ENCODE measurements at regions not wholly inside any gene's neighbourhood (a gene's known extent, or its start where the extent isn't known, plus 50 kb on each side); places are given as distances from the start of the nearest gene placed in this dataset.

DNA sequence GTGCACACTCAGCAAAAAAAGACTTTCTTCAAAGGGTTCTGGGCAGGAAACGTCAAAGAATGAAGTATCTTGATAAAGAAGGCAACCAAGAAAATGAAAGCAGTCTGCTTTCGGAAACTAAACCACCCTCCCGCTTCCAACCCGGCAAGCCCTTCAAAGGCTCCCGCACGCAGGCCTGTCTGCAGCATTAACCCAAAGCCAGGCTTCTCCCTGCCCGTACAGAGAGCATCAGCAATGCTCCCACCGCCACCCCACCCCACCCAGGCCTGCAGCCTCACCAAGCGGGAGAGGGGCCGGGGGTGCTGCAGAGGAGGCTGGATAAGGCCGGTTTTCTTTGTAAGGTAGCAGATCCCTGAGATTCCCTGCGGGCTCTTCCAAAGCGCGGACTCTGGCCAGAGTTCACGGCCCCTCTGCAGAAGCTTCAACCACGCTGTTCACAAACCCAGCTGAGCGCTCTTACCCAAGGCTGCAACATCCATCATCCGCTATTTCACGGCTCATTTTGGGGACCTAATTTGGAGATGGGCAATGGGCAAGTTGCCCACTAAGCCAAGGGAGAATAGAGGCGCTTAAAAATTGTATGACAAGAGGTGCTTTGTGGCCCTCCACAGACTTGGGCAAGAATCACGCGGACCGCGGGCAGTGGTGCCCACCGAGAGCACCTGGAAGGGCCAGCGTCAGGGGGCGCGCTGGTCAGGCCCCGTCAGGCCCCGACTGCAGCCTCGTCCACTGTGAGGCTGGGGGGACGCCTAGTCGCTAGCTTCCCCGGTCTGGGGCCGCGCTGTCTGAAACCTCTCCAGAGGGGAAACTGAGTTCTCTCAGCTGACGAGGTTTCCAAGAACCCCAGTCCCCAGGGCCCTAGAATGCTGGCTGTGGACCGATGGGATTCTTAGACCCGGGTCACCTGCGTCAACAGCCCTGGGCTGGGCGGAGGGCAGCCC is 225.4 kb upstream of the ID2 start:
- no peak for DNase-seq

DNA sequence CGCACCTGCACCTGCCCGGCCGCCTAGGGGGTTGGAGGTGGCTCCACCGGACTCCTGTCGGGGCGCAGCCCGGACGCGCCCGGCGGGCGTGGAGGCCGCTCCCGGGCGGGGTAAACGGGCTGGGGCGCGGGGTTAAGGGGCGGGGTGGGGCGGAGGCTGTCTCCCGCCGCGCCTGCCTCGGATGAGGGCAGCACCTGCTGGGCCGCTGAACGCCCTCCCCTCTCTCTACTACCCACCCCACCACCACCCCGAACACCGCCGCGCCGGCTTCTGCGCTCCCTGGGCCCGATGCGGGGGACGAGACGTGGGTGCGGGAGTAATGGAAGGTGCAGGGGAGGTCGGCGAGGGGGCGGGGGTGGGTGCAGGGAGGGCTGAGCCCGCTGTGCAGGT is 224.8 kb upstream of the ID2 start:
- no peak for DNase-seq

DNA sequence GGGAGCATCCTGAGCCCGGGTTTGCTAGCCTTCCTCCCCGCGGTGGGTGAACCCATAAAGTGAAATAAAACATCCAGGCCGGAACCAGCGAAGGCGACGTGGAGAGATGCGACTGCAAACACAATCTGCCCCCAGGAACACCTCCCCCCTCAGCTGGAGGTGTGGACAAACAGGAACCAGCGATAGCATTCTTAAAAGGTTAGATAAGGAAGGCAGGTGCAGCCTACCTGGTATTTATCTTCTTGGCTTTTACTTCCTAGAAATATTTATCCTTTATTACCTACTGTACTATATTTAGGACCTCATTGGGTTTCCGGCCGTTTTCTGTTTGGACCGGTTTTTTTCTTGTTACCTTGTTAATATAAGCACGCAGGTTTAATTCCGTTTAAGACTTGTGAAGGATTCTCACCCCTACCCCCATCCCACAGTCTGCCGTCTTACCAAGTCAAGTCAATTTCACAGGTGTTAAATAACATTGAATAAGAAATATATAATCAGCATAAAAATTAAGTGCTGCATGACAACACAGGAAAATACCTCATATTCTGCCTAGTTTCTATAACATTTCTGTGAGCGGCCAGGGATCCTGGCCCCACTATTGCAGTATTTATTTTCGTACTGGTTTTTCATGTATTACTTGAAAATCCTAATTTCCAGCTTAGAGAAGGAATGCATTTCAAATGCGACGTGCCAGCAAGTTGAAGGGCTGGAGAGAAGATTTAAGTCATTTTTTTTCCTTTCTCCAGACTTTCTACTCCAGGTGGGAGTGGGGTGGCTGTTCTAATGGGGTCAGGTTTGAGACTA is 224.0 kb upstream of the ID2 start:
- no peak for DNase-seq

DNA sequence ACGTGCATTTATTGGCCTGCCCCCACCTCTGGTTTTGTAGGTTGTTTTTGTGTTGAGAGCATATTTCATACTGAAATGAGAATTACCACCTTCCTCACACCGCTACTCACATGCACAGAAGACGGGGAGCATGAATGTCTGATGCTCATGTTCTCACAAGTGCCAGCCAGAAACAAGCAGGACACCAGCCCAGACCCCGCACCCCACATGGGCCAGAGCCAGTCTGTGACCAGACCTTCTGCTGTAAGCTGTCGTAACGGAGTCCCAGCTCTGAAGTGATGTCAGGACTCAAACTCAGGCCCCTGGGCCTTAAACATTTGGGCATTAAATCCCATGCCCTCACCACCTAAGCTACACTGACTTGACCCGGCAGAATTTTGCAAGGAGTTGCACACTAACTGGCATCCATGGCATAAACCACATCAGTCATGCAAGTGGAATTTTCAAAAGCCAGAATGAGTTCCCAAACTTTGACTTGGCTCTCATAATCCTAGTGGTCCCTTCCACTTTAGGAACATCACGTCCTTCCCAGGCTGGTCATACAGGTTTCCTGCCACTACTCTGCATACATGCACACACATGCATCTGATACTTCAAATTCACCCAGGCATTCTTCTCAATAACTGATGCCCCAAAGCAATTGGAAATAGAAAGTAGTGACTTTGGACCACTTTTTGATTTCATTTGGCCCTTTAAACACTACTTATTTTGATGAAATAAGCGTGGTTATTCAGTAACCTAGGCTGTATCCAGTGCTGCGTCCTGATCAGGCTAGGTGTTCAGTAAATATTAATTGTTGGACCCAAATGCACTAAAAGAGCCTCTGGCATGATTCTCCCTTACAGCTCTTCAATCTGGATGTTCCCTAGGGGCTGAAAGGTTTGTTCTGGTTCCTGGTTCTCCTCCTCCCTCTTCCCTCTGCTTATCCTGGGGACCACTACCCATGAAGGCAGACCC is 223.1 kb upstream of the ID2 start:
- no peak for DNase-seq

DNA sequence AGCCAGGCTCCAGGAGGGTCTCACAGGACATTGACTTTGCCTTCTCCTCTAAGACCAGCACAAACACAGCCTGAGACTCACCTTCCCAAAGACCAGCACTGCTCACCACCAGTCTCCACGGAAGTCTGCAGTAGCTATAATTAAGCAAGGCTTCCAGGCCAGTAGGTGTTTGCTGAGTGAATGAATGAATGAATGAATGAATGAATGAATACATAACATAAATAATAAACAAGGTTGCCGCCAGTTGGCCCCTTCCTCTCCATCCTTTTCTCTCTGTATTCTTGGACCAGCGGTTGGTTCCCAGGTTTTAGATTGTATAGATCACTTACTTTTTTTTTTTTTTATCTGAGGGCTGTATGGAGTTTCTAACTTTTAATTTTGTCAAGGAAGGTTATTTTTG is 222.4 kb upstream of the ID2 start:
- DNase-seq, result no peak

DNA sequence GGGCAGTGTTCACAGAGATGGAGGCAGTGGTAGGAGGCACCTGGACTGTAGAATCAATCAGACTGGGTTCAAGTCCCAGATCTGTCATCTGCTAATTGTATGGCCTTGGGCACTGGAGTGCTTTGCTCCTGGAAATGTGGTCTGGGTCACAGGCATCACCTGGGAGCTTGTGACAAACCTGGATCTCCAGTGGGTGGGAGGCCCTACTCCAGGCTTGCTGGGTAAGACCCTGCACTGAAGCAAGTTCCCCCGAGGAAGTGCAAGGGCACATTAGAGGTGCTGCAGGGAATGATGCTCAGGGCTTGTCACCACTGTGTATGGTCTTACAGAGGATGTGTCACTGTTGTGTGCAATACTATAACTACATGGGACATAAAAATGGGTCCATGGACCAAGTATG is 220.5 kb upstream of the ID2 start:
- DNase-seq, result no peak

DNA sequence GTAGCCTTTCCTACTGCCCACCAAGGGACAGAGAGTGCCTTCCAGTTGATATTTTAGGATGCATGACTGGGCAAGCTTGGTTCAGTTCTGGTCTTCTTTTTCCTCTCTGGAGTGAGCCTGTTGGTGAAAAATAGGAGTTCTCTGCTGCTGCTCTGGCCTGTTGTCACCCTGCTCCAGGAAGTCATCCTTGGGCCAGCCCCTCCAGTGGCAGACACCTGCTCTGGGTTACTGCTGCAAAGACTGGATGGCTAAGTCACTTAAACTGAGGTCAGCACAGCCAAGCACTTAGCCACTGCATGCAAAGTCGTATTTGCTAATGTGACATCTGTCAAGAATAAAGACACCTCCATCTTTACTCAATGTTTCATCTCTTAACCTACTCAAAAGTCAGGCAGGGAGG is 219.6 kb upstream of the ID2 start:
- no peak for DNase-seq

DNA sequence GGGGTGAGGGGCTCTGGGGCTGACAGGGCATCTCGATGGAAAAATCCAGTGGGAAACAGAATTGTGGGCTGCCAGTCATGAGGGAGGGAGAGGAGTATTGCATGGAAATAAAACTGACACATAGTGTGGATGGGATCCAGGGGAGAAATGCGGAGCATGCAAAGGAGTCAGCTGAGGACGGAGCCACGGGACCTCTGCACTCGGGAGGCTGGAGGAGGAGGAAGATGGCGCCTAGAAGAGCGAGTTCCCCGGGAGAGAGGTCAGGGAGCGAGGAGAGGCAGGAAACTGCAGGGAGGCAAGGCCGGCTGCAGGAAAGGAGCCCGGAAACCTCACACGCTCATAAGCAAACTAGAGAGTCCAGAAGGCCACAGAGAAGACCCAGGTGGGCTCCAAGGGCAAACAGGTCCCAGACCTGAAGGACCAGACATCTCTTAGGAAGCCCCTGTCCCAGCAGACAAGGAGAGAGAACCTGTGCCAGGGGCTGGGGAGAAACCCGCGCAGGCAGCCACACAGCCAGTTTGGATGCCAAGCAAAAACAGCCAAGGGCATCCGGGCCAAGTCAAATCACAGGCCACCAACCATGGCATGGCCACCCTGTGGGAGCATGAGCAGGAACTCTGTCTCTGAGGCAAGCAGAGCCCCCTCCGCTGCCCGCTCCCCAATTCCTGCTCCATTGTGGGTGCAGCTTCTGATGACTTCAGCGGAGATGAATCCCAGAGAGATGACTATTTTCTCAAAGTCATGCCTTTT is 218.8 kb upstream of the ID2 start:
- DNase-seq, result no peak

DNA sequence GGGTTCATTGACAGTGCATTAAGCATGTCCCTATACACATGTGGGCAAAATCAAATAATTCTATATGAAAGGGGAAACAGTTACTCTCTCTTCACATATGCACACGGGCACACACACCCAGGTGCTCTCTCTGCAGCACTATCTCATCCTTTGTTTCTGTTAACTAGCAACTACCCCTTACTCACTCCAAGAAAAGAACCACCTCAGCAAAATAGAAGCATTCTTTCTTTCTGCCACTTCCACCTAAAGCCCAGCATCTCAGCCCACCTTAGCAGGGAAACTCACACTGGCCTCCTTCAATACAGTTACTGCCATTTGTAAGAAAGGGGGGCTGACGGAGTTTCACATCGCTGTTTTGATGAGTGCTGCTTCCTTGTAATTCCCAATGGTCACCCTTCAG is 216.3 kb upstream of the ID2 start:
- no peak for DNase-seq

DNA sequence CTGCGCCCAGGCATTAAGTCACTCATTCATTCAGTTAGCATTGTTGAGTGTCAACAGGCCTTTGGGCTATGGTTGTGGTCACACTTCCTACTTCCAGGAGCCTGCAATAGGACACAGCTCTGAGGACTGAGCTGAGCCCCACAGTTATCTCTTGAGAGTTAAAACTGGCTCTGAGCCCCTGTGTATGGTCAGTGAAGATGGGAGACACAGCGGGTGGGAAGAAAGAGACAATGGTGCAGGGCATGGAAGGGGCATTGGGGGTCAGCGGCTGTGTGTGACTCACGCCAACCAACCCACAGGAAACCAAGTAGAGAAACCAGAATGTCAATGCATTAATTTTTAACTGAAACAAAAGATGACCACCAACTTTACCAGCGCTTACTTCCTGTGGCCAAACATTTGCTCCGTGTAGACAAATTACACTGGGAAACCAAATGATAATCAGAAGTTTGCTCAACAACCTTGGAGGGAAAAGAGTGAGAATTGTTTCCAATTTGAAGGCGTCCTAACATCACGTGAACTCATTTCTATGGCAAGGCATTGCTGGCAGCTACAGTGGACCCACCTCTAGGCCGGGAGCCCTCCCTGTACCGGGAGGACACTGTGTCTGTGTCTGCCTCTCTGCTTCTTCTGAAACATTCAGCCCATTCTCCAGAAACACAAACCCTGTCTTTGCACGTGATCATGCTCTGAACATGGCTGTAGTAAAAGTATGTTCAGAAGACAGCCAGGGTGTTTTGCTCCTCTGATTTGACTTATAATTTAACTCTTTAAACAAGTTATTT is 212.0 kb upstream of the ID2 start:
- DNase-seq, result no peak

DNA sequence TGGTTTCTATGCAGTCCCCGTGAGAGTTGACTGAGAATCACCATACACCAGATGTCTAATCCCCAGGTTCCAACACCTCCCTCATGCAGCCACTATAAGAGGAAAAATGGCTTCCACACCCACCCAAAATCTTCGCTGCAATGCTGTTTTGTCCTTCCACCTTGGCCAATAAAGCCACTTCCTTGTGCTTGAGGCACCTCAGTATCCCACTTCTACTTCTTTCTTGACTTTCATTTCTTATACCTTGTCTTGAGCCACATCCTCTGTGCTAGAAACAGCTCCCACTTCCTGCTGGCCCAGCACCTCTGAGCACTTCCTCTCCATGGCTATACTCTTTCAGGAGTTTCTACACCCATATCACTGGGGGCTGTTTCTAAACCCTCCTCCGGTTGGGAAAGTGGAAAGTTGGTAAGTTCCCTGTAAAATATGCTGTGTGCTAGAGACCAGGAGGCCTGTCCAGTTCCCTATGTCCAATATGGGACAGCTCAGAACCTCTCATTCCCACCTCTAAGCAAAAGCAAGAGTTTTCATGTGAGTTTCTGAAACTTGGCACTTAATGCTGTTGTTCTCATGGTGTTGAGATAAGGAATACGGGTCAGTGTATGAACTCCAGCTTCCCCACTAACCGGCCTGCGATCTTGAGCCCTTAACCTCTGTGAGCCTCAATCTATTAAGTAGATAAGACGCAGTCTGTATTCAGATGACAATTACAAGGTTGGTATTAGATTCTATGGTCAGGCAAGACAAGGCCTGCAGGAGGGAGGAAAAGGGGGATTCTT is 209.1 kb upstream of the ID2 start:
- no peak for DNase-seq

DNA sequence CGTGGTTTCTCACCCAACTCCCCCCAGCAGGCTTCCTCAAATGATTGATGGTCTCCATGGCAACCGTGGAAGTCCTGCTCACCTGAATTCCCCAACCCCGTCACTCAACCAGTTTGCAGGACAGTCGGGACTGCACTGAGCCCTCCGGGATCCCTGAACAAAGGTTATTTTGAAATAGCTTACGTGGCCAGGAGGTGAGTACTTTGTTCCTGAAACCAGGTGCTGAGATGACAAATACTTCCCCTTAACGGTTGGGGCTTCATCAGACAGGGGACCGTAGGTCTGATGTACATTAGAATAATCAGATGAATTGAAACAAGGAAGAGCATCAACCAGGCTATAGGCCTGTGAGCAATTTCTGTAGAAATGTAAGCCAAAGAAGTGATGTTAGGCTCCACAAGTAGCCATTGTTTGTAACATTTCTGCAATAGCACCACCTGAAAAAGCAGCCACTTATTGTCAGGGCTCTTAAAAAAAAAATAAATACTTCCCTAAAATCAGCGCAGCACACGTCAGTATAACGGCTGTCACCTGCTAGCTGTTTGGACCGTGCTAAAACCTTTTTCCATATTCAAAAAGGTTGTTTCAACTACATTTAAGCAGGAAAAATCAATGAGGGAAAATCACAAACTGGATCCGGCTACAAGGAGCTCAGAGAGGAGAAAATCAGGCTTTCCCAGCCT is 206.4 kb upstream of the ID2 start:
- no peak for DNase-seq

DNA sequence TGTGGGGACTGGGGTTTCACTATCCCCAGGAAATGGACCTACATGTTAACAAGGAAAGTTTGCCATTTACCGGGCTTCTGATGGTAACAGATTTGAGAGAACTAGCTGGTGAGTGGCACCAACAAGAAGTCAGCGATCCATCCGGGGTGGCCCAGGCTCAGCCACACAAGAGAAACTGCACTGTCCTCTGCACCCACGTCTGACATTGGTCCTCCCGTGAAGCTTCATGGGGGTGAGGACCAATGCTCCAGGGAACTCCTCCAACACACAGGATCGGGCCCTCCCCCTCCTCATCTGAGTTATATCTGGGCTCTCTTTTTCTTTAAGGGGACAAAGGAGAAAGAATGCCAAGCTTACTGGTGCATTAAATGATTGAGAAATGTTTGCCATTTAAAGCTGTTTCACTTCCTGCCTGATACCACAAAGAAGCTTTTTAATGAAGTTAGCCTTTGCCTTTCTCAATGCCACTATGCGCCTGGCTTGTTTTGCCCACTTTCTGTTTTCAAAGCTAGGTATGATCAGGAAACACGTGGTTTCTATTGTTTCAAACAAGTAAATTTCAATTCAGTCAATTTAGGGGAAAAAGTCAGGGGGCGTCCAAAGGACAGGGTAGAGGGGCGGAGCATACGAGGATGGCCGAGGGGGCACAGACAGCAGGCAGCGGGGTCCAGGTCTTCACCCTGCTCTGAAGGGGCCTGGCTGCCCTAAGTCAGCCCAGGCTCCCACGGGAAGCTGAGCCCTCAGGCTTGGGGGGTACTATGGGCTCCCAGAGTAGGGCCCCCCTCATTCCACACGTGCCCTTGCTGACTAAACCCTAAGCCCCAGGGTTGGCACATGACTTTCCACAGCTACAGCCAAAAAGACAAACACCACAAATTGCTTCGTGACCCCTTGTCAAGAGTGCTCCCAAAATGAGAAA is 204.0 kb upstream of the ID2 start:
- no peak for DNase-seq

DNA sequence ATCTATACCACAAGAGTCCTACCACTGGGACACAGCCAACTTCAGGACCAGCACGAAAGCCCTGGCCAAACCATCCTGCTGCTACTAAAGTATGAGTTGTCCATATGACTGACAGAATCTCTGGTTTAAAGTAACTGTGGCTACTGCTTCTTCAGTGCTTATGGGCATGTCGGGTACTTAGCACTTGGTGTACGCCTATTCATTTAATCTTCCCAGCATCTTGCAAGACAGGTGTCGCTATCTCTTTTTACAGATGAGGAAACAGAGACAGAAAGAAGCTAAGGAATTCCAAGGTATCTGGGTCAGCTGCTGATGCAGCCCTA is 203.4 kb upstream of the ID2 start:
- DNase-seq, result no peak

DNA sequence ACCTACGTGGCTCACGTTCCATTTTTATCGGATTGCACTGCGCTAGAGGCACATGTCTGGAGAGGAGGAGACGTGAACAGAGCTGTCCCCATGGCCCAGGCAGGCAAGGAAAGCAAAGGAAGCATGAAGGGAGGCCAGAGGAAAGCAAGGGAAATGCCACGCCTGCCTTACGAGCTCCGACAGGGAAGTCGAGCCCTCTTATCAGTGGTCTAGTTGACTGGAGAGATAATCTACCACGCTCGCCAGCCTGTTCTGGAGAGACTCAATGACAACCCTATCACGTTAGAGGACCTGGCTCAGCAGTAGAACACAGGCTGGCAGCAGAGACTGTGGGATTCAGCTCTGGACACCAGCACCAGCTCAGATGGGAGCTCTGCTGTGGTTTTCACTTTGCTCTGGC is 202.6 kb upstream of the ID2 start:
- DNase-seq, result no peak

DNA sequence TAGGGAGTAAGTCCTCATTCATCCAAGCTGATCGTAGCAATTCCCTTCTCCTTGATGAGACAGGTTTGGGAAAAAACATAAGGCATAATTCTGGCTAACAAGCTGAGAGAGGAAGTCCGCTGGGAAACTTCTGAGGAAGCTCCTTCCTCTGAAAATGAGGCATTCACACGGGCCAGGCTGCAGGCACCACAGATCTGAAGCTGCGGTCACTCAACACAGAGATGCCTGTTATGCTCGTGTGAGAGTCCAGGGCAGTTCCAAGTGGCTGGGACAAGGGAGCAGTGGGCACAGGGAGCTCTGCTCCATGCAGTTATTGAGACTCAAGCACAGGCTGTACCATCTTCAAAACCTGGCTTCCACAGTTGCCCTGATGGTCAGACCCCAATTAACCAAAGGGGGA is 200.9 kb upstream of the ID2 start:
- DNase-seq, result no peak

DNA sequence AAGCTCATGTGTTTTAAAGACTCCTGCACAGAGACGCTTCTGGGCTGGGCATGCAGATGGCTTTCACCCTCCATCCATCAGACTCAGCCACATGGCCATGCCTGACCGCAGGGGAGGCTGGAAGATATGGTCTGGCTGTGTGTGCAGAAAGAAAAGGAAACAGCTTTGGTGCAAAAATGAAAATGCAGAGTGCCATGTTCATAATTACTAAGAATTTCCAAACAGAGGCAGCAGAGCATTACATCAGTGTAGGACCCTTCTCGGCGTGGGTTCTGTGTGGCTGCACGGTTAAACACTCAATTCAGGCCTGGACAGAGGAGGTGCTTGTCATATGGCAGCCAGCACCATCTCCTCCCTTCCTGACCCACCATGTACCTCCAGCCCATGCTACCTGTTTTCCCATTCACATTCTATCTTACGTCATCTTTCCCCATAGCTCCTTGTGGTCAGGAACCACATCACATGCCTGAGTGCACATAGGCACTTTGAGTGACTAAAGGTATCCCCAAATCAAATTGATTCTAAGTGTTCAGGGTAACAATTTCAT is 200.3 kb upstream of the ID2 start:
- no peak for DNase-seq

DNA sequence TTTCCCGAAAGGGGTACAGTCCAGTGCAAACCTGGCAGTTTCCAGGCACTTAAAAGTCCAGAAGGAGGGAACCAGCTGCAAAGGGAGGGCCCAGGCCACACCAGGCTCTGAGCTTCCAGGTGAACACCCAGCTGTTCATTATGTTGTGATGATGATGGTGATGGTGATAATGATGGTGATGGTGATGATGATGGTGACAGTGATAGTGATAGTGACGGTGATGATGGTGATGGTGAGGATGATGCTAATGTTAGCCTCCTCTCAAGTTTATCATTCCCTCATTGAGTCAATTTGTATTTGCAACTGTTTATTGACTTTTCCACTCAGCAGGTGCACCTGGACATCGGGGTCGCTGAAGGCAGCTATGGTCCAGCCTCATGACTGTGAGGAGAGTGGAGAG is 199.4 kb upstream of the ID2 start:
- DNase-seq, result no peak
